Keratinocyte (primary cell): ENCODE measurements at regions not wholly inside any gene's neighbourhood (a gene's known extent, or its start where the extent isn't known, plus 50 kb on each side); places are given as distances from the start of the nearest gene placed in this dataset.

Source experiments
- DNase-seq: peaks from one replicate; pipeline ENCODE4 v3.0.0-alpha.2; 2011; ENCODE audit warnings: low read depth, missing footprints, low spot score
- FAIRE-seq: peaks from 2 replicates; lab custom pipeline; 2011; peaks lifted over from hg19 to GRCh38; lab: Jason Lieb, UNC
- H2AFZ ChIP-seq: 2 replicates; pipeline ENCODE4 v1.6.0; 2012; ENCODE audit warnings: low read length, control low read depth, inconsistent platforms; ENCODE audit not compliant: control insufficient read depth
- H3K27ac ChIP-seq: 2 replicates; pipeline ENCODE4 v1.5.1; 2011; ENCODE audit warnings: low read length; ENCODE audit not compliant: control insufficient read depth, insufficient read depth
- H3K27me3 ChIP-seq: 3 replicates; pipeline ENCODE4 v1.6.0; 2011; ENCODE audit warnings: low read length; ENCODE audit not compliant: control insufficient read depth, insufficient read depth; ENCODE audit errors: extremely low read depth
- H3K36me3 ChIP-seq, 2 experiments: 2 replicates in 1 of 2; 3 replicates in 1 of 2; pipeline ENCODE4 v1.5.1; 2011; ENCODE audit warnings: low read length in 2 of 2, mild to moderate bottlenecking in 1 of 2; ENCODE audit not compliant: control insufficient read depth in 2 of 2, insufficient read depth in 2 of 2; ENCODE audit errors: extremely low read depth in 1 of 2
- H3K4me1 ChIP-seq: 3 replicates; pipeline ENCODE4 v1.5.1; 2011; ENCODE audit warnings: low read length; ENCODE audit not compliant: control insufficient read depth, insufficient read depth; ENCODE audit errors: extremely low read depth
- H3K4me2 ChIP-seq: 3 replicates; pipeline ENCODE4 v1.6.0; 2011; ENCODE audit warnings: low read depth, low read length; ENCODE audit not compliant: control insufficient read depth, insufficient read depth; ENCODE audit errors: extremely low read depth
- H3K4me3 ChIP-seq, 3 experiments: fragments of 200-600 bp in 1 of 3; sonication (generic) in 1 of 3; 2 replicates in 2 of 3; 3 replicates in 1 of 3; pipeline ENCODE4 v1.5.1; 2011 to 2016; ENCODE audit warnings: low read length in 3 of 3, mild to moderate bottlenecking in 3 of 3, control low read depth in 2 of 3, inconsistent platforms in 1 of 3, low read depth in 1 of 3, mixed read lengths in 1 of 3, mixed run types in 1 of 3, moderate library complexity in 1 of 3; ENCODE audit not compliant: control insufficient read depth in 2 of 3, insufficient read depth in 2 of 3; ENCODE audit errors: extremely low read depth in 1 of 3
- H3K79me2 ChIP-seq: 2 replicates; pipeline ENCODE4 v1.6.0; 2012; ENCODE audit warnings: low read length; ENCODE audit not compliant: control insufficient read depth, insufficient read depth
- H3K9ac ChIP-seq: 3 replicates; pipeline ENCODE4 v1.6.0; 2011; ENCODE audit warnings: low read length; ENCODE audit not compliant: control insufficient read depth, insufficient read depth; ENCODE audit errors: extremely low read depth
- H3K9me1 ChIP-seq: 3 replicates; pipeline ENCODE4 v1.6.0; 2011; ENCODE audit warnings: low read length; ENCODE audit not compliant: control insufficient read depth, insufficient read depth; ENCODE audit errors: extremely low read depth
- H3K9me3 ChIP-seq: 2 replicates; pipeline ENCODE4 v1.5.1; 2012; ENCODE audit warnings: low read depth, low read length; ENCODE audit not compliant: control insufficient read depth
- H4K20me1 ChIP-seq: 3 replicates; pipeline ENCODE4 v1.6.0; 2011; ENCODE audit warnings: low read length; ENCODE audit not compliant: control insufficient read depth, insufficient read depth; ENCODE audit errors: extremely low read depth
- EZH2 ChIP-seq: IDR thresholded peaks from one replicate; pipeline ENCODE4 v1.6.1; 2012; ENCODE audit warnings: inconsistent platforms, mild to moderate bottlenecking, low read length, moderate library complexity
- dilution Hi-C: fragments of 300-500 bp; cut with MboI; formaldehyde crosslinking; loops from one replicate; pipeline ENCODE4 v1.7.0; 2020; ENCODE audit warnings: low sequenced_read_pairs; ENCODE audit not compliant: extremely low pct_ligation_motif_present
- TF ChIP-seq, protein P1 (sequence below), 3 experiments: IDR thresholded peaks in 1 of 3; conservative IDR thresholded peaks in 1 of 3; optimal IDR thresholded peaks in 1 of 3; 2 replicates in 2 of 3; 3 replicates in 1 of 3; pipeline versions ENCODE3 to v1.5.1; 2011; ENCODE audit warnings: low read length in 3 of 3, mild to moderate bottlenecking in 3 of 3, moderate library complexity in 2 of 3, control low read depth in 1 of 3, inconsistent platforms in 1 of 3; ENCODE audit not compliant: insufficient read depth in 2 of 3; ENCODE audit errors: extremely low read depth in 1 of 3

DNA sequence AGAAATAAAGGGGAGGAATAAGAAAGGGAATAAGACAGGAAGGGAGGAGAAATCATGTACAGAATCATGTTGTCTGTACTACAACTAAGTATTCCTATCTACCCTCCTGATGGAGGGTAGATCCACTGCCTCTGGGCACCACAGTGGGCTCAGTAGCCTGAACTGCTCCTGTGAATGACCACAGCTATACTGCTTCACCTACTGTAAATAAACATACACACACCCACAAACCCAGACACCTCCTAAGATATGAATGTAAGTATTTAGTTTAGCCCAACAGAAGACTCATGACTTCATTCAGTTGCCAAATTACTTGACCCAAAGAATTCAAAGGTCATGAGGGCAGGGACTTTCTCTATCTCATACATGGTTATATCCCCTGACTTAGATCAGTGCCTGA, 177.3 kb upstream of the C11orf58 start:
- no peak overlapping the region for H3K4me2 ChIP-seq
- FAIRE-seq, result no peak
- no peaks in the 10 kb centered on the region for H3K79me2 ChIP-seq

DNA sequence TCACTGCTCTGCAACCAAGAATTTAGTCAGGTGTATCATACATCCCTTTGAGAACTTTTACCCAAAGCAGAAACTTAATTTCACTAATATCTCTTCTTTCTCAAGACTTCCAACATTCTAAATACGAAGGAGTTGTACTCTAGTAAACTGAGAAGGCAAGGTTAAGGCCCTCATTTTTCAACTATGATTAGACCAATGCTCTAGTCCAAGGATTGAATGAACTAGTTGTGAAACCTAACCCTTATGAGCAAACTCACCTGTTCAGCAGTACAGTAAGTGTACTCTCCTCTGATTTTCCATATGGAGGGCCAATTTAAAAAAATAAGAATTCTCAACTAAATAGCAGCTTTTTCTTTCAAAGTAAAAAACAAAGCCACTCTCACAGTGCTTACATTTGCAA, 180.0 kb upstream of the C11orf58 start:
- FAIRE-seq (no peak), DNase-seq (no peak)
- no peaks in the 10 kb centered on the region for H4K20me1 ChIP-seq
- dilution Hi-C loops, result no loop called here
- H3K9me3 ChIP-seq, result no peaks in the 10 kb centered on the region
- H3K27me3 ChIP-seq, result no peaks in the 10 kb centered on the region
- no peaks in the 10 kb centered on the region for H3K79me2 ChIP-seq
- H3K4me3 ChIP-seq, result no peak overlapping the region
- H3K9me1 ChIP-seq, result no peaks in the 10 kb centered on the region
- H3K27ac ChIP-seq, result no peak overlapping the region
- H3K36me3 ChIP-seq, result no peaks in the 10 kb centered on the region
- H3K9ac ChIP-seq, result no peak overlapping the region
- no peak overlapping the region for H3K4me2 ChIP-seq
- TF ChIP-seq, protein P1, sequence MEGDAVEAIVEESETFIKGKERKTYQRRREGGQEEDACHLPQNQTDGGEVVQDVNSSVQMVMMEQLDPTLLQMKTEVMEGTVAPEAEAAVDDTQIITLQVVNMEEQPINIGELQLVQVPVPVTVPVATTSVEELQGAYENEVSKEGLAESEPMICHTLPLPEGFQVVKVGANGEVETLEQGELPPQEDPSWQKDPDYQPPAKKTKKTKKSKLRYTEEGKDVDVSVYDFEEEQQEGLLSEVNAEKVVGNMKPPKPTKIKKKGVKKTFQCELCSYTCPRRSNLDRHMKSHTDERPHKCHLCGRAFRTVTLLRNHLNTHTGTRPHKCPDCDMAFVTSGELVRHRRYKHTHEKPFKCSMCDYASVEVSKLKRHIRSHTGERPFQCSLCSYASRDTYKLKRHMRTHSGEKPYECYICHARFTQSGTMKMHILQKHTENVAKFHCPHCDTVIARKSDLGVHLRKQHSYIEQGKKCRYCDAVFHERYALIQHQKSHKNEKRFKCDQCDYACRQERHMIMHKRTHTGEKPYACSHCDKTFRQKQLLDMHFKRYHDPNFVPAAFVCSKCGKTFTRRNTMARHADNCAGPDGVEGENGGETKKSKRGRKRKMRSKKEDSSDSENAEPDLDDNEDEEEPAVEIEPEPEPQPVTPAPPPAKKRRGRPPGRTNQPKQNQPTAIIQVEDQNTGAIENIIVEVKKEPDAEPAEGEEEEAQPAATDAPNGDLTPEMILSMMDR (optimal IDR thresholded peaks at IDR 0.05 in 1 of 3, IDR thresholded peaks at IDR 0.05 in 1 of 3, conservative IDR thresholded peaks at IDR 0.05 in 1 of 3; ENCODE audit: extremely low read depth in 1 of 3, insufficient read depth in 2 of 3, low read length in 3 of 3), result no peak
- no peak for TF ChIP-seq EZH2
- no peak overlapping the region for H2AFZ ChIP-seq
- H3K4me1 ChIP-seq, result no peaks in the 10 kb centered on the region

More for the DNA sequence above, 177.3 kb upstream of the C11orf58 start:
- TF ChIP-seq, protein P1 (optimal IDR thresholded peaks at IDR 0.05 in 1 of 3, IDR thresholded peaks at IDR 0.05 in 1 of 3, conservative IDR thresholded peaks at IDR 0.05 in 1 of 3; ENCODE audit: extremely low read depth in 1 of 3, insufficient read depth in 2 of 3, low read length in 3 of 3), result no peak
- no peak for TF ChIP-seq EZH2
- Histone ChIP-seq H3K27ac (no peak overlapping the region), H3K9me1 (no peaks in the 10 kb centered on the region), H2AFZ (no peak overlapping the region), H3K9ac (no peak overlapping the region), H3K4me1 (no peaks in the 10 kb centered on the region), H4K20me1 (no peaks in the 10 kb centered on the region), H3K36me3 (no peaks in the 10 kb centered on the region), H3K27me3 (no peaks in the 10 kb centered on the region), H3K4me3 (no peak overlapping the region), H3K9me3 (no peaks in the 10 kb centered on the region)
- dilution Hi-C loops, result no loop called here
- no peak for DNase-seq
